GM23338 (cell line): ENCODE measurements at regions not wholly inside any gene's neighbourhood (a gene's known extent, or its start where the extent isn't known, plus 50 kb on each side); places are given as distances from the start of the nearest gene placed in this dataset.

Experiments
- ATAC-seq: fragments of 200-7000 bp; cut with Tn5 transposase; 3 replicates; pipeline ENCODE4 v1.9.1; 2020
- DNase-seq: peaks from one replicate; pipeline ENCODE4 v3.0.0-alpha.2; 2015; ENCODE audit warnings: low spot score
- H2AFZ ChIP-seq: fragments of 200-600 bp; sonication (generic); 2 replicates; pipeline ENCODE4 v1.8.0; 2016; ENCODE audit warnings: antibody characterized with exemption, mild to moderate bottlenecking, moderate library complexity
- H3F3A ChIP-seq: fragments of 200-600 bp; sonication (generic); replicated peaks from 2 replicates; pipeline ENCODE4 v1.8.0; 2017; ENCODE audit warnings: antibody characterized with exemption, mixed run types, low read depth
- H3K27ac ChIP-seq: fragments of 200-600 bp; sonication (generic); 2 replicates; pipeline ENCODE4 v1.6.1; 2016; ENCODE audit warnings: low read depth
- H3K27me3 ChIP-seq: fragments of 200-600 bp; sonication (generic); 2 replicates; pipeline ENCODE4 v1.8.0; 2016; ENCODE audit warnings: mild to moderate bottlenecking, mixed run types, moderate library complexity; ENCODE audit not compliant: insufficient read depth
- H3K36me3 ChIP-seq: fragments of 200-600 bp; sonication (generic); 2 replicates; pipeline ENCODE4 v1.8.0; 2016; ENCODE audit warnings: mild to moderate bottlenecking; ENCODE audit not compliant: insufficient read depth
- H3K4me1 ChIP-seq: fragments of 200-600 bp; sonication (generic); 2 replicates; pipeline ENCODE4 v1.8.0; 2016; ENCODE audit warnings: mild to moderate bottlenecking, moderate library complexity; ENCODE audit not compliant: insufficient read depth
- H3K4me2 ChIP-seq: fragments of 200-600 bp; sonication (generic); 2 replicates; pipeline ENCODE4 v1.7.1; 2017; ENCODE audit warnings: mixed run types
- H3K4me3 ChIP-seq: fragments of 200-600 bp; sonication (generic); 2 replicates; pipeline ENCODE4 v1.6.1; 2016; ENCODE audit warnings: mixed run types
- H3K79me2 ChIP-seq: fragments of 200-600 bp; sonication (generic); replicated peaks from 2 replicates; pipeline ENCODE4 v1.8.0; 2017; ENCODE audit warnings: mild to moderate bottlenecking; ENCODE audit not compliant: insufficient read depth
- H3K9me2 ChIP-seq: fragments of 200-600 bp; sonication (generic); 2 replicates; pipeline ENCODE4 v1.8.0; 2017; ENCODE audit not compliant: insufficient read depth
- H4K20me1 ChIP-seq: fragments of 200-600 bp; sonication (generic); replicated peaks from 2 replicates; pipeline ENCODE4 v1.8.0; 2017; ENCODE audit warnings: mild to moderate bottlenecking; ENCODE audit not compliant: insufficient read depth
- H3K27ac Mint-ChIP-seq: 2 replicates; pipeline ENCODE4 v1.8.0; 2020; ENCODE audit warnings: inconsistent platforms, mild to moderate bottlenecking, moderate library complexity, mixed read lengths
- H3K27me3 Mint-ChIP-seq: 3 replicates; pipeline ENCODE4 v1.8.0; 2022; ENCODE audit warnings: low read depth, mild to moderate bottlenecking, moderate library complexity, mixed read lengths, inconsistent platforms; ENCODE audit not compliant: insufficient read depth, poor library complexity
- H3K36me3 Mint-ChIP-seq: 3 replicates; pipeline ENCODE4 v1.8.0; 2021; ENCODE audit warnings: low read depth, mild to moderate bottlenecking, inconsistent platforms, moderate library complexity, mixed read lengths
- H3K4me1 Mint-ChIP-seq: 3 replicates; pipeline ENCODE4 v1.8.0; 2020; ENCODE audit warnings: mild to moderate bottlenecking, inconsistent platforms, mixed read lengths
- H3K4me3 Mint-ChIP-seq: 3 replicates; pipeline ENCODE4 v1.8.0; 2021; ENCODE audit warnings: moderate library complexity, mild to moderate bottlenecking, inconsistent platforms, mixed read lengths
- H3K9me3 Mint-ChIP-seq: 3 replicates; pipeline ENCODE4 v1.8.0; 2020; ENCODE audit warnings: moderate library complexity, mild to moderate bottlenecking, inconsistent platforms, mixed read lengths
- CREB1 ChIP-seq: fragments of 250-450 bp; sonication (Bioruptor Pico); IDR thresholded peaks from 2 replicates; pipeline ENCODE4 v1.5.0; 2020; ENCODE audit warnings: low read depth, mild to moderate bottlenecking, moderate library complexity
- ETS1 ChIP-seq: IDR thresholded peaks from 2 replicates; pipeline ENCODE4 v1.6.1; 2016; ENCODE audit warnings: antibody characterized with exemption
- EZH2phosphoT487 ChIP-seq: fragments of 200-600 bp; sonication (generic); IDR thresholded peaks from one replicate; pipeline ENCODE4 v1.8.1; 2018; ENCODE audit warnings: antibody characterized with exemption; ENCODE audit not compliant: unreplicated experiment
- JUNB ChIP-seq: IDR thresholded peaks from one replicate; pipeline ENCODE4 v1.6.1; 2016; ENCODE audit warnings: antibody characterized with exemption; ENCODE audit not compliant: unreplicated experiment
- REST ChIP-seq: IDR thresholded peaks from one replicate; pipeline ENCODE4 v1.6.1; 2018; ENCODE audit warnings: antibody characterized with exemption; ENCODE audit not compliant: unreplicated experiment
- ZNF114 ChIP-seq: fragments of 250-450 bp; sonication (Bioruptor Pico); IDR thresholded peaks from 2 replicates; pipeline ENCODE4 v1.5.0; 2020; ENCODE audit warnings: mild to moderate bottlenecking, moderate library complexity
- ZNF462 ChIP-seq: fragments of 250-450 bp; sonication (Bioruptor Pico); IDR thresholded peaks from 2 replicates; pipeline ENCODE4 v1.5.0; 2020; ENCODE audit warnings: mild to moderate bottlenecking, moderate library complexity
- TF ChIP-seq, protein P1 (sequence below), 2 experiments: fragments of 200-600 bp in 1 of 2; sonication (generic) in 1 of 2; conservative IDR thresholded peaks; 2 replicates each; pipeline versions ENCODE4 v1.5.1 to v1.6.1; 2016 to 2017; ENCODE audit warnings: antibody characterized with exemption in 2 of 2, low read depth in 2 of 2, mild to moderate bottlenecking in 2 of 2, moderate library complexity in 1 of 2

- Mint-ChIP-seq H3K9me3 (no peaks in the 10 kb centered on the region), H3K36me3 (no peaks in the 10 kb centered on the region), H3K4me1 (peaks cover 15% of the 10 kb centered on the region), H3K27me3 (no peaks in the 10 kb centered on the region), H3K27ac (peak overlapping the region; percentile 15; the same call in 1 of the 2 replicates), H3K4me3 (no peak overlapping the region)
- H3K36me3 ChIP-seq: no peaks in the 10 kb centered on the region
- no peak overlapping the region for H3K27ac ChIP-seq
- ATAC-seq (no peak), DNase-seq (no peak)
- no peaks in the 10 kb centered on the region for H3K79me2 ChIP-seq
- H3K9me2 ChIP-seq: no peaks in the 10 kb centered on the region
- no peak overlapping the region for H2AFZ ChIP-seq
- H4K20me1 ChIP-seq: no peaks in the 10 kb centered on the region
- H3K27me3 ChIP-seq: no peaks in the 10 kb centered on the region
- no peak overlapping the region for H3K4me3 ChIP-seq
- no peaks in the 10 kb centered on the region for H3F3A ChIP-seq
- no peak overlapping the region for H3K4me2 ChIP-seq
- peaks cover 9% of the 10 kb centered on the region; the same call in 1 of the 2 replicates for H3K4me1 ChIP-seq
- no peak for TF ChIP-seq JUNB
- TF ChIP-seq, protein P1, sequence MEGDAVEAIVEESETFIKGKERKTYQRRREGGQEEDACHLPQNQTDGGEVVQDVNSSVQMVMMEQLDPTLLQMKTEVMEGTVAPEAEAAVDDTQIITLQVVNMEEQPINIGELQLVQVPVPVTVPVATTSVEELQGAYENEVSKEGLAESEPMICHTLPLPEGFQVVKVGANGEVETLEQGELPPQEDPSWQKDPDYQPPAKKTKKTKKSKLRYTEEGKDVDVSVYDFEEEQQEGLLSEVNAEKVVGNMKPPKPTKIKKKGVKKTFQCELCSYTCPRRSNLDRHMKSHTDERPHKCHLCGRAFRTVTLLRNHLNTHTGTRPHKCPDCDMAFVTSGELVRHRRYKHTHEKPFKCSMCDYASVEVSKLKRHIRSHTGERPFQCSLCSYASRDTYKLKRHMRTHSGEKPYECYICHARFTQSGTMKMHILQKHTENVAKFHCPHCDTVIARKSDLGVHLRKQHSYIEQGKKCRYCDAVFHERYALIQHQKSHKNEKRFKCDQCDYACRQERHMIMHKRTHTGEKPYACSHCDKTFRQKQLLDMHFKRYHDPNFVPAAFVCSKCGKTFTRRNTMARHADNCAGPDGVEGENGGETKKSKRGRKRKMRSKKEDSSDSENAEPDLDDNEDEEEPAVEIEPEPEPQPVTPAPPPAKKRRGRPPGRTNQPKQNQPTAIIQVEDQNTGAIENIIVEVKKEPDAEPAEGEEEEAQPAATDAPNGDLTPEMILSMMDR (conservative IDR thresholded peaks at IDR 0.05; ENCODE audit: low read depth in 2 of 2): no peak
- TF ChIP-seq ETS1: no peak
- no peak for TF ChIP-seq CREB1 (CRISPR knock-in tag)
- TF ChIP-seq REST: no peak
- no peak for TF ChIP-seq EZH2phosphoT487
Measured at GRCh38 chr1:70890408-70890807, 157.2 kb downstream of the PTGER3 start.

- H3K4me3 Mint-ChIP-seq: no peak overlapping the region
- no peaks in the 10 kb centered on the region for H3K9me3 Mint-ChIP-seq
- Histone ChIP-seq H3K79me2 (no peaks in the 10 kb centered on the region), H3K4me2 (no peak overlapping the region), H3K27me3 (no peaks in the 10 kb centered on the region), H3K36me3 (no peaks in the 10 kb centered on the region), H3K27ac (no peak overlapping the region), H2AFZ (no peak overlapping the region), H3K9me2 (no peaks in the 10 kb centered on the region), H4K20me1 (no peaks in the 10 kb centered on the region), H3F3A (no peaks in the 10 kb centered on the region), H3K4me1 (peaks cover 9% of the 10 kb centered on the region; the same call in 1 of the 2 replicates), H3K4me3 (no peak overlapping the region)
- H3K27me3 Mint-ChIP-seq: no peaks in the 10 kb centered on the region
- H3K27ac Mint-ChIP-seq: no peak overlapping the region; the same call in 1 of the 2 replicates
- H3K36me3 Mint-ChIP-seq: no peaks in the 10 kb centered on the region
- DNase-seq (no peak), ATAC-seq (no peak)
- H3K4me1 Mint-ChIP-seq: peaks cover 17% of the 10 kb centered on the region
- TF ChIP-seq ZNF462 (CRISPR knock-in tag) (no peak), ZNF114 (no peak), JUNB (no peak)
Measured at GRCh38 chr1:70891051-70891843, 156.4 kb downstream of the PTGER3 start.
